Trophoblast cell (in vitro differentiated cells and primary cell): ENCODE measurements at regions not wholly inside any gene's neighbourhood (a gene's known extent, or its start where the extent isn't known, plus 50 kb on each side); places are given as distances from the start of the nearest gene placed in this dataset.

Source experiments
- DNase-seq, 2 donors: peaks; one replicate each; pipeline ENCODE4 v3.0.0-alpha.2; 2016
- H2AFZ ChIP-seq: 2 replicates; pipeline ENCODE4 v1.6.1; 2013; ENCODE audit warnings: low read length, moderate library complexity, mild to moderate bottlenecking; ENCODE audit not compliant: insufficient read depth, poor library complexity
- H2AK5ac ChIP-seq: 2 replicates; pipeline ENCODE4 v1.6.1; 2013; ENCODE audit warnings: mild to moderate bottlenecking, low read length
- H2BK120ac ChIP-seq: 2 replicates; pipeline ENCODE4 v1.6.1; 2013; ENCODE audit warnings: low read length, mild to moderate bottlenecking, moderate library complexity; ENCODE audit not compliant: insufficient read depth, poor library complexity
- H2BK12ac ChIP-seq: 2 replicates; pipeline ENCODE4 v1.6.1; 2013; ENCODE audit warnings: mild to moderate bottlenecking, low read length, moderate library complexity
- H2BK5ac ChIP-seq: 2 replicates; pipeline ENCODE4 v1.6.1; 2013; ENCODE audit warnings: low read length, low read depth, moderate library complexity, mild to moderate bottlenecking; ENCODE audit not compliant: poor library complexity
- H3K14ac ChIP-seq: 2 replicates; pipeline ENCODE4 v1.6.1; 2013; ENCODE audit warnings: mild to moderate bottlenecking, low read length
- H3K18ac ChIP-seq: 2 replicates; pipeline ENCODE4 v1.6.1; 2013; ENCODE audit warnings: mild to moderate bottlenecking, low read length
- H3K23ac ChIP-seq: 2 replicates; pipeline ENCODE4 v1.6.1; 2013; ENCODE audit warnings: low read length
- H3K27ac ChIP-seq: 2 replicates; pipeline ENCODE4 v1.5.1; 2013; ENCODE audit warnings: low read depth, mild to moderate bottlenecking, inconsistent platforms, low read length, moderate library complexity
- H3K27me3 ChIP-seq: 2 replicates; pipeline ENCODE4 v1.6.1; 2013; ENCODE audit warnings: inconsistent platforms, mild to moderate bottlenecking, low read length, moderate library complexity; ENCODE audit not compliant: insufficient read depth
- H3K36me3 ChIP-seq, 2 experiments: 1 replicate in 1 of 2; 2 replicates in 1 of 2; pipeline ENCODE4 v1.6.1; 2013; ENCODE audit warnings: low read length in 2 of 2, mild to moderate bottlenecking in 2 of 2, moderate library complexity in 1 of 2; ENCODE audit not compliant: insufficient read depth in 2 of 2, control insufficient read depth in 1 of 2
- H3K4ac ChIP-seq: 2 replicates; pipeline ENCODE4 v1.6.1; 2013; ENCODE audit warnings: low read depth, mild to moderate bottlenecking, low read length, moderate library complexity
- H3K4me1 ChIP-seq, 2 experiments: 1 replicate in 1 of 2; 2 replicates in 1 of 2; pipeline ENCODE4 v1.6.1; 2013; ENCODE audit warnings: low read length in 2 of 2, mild to moderate bottlenecking in 2 of 2, moderate library complexity in 1 of 2; ENCODE audit not compliant: insufficient read depth in 2 of 2, control insufficient read depth in 1 of 2
- H3K4me2 ChIP-seq: 2 replicates; pipeline ENCODE4 v1.6.1; 2013; ENCODE audit warnings: inconsistent platforms, mild to moderate bottlenecking, low read length, moderate library complexity
- H3K4me3 ChIP-seq: 2 replicates; pipeline ENCODE4 v1.5.1; 2013; ENCODE audit warnings: mild to moderate bottlenecking, low read depth, low read length, inconsistent platforms
- H3K79me1 ChIP-seq: one replicate; pipeline ENCODE4 v1.6.1; 2013; ENCODE audit warnings: low read length
- H3K79me2 ChIP-seq: 2 replicates; pipeline ENCODE4 v1.6.1; 2013; ENCODE audit warnings: low read length, mild to moderate bottlenecking; ENCODE audit not compliant: control insufficient read depth, insufficient read depth, poor library complexity
- H3K9ac ChIP-seq: 2 replicates; pipeline ENCODE4 v1.6.1; 2013; ENCODE audit warnings: mild to moderate bottlenecking, low read length
- H3K9me3 ChIP-seq: 2 replicates; pipeline ENCODE4 v1.6.1; 2013; ENCODE audit warnings: low read depth, mild to moderate bottlenecking, control low read depth, inconsistent platforms, low read length; ENCODE audit not compliant: insufficient read depth
- H4K12ac ChIP-seq: 2 replicates; pipeline ENCODE4 v1.6.1; 2013; ENCODE audit warnings: low read depth, mild to moderate bottlenecking, low read length, moderate library complexity
- H4K8ac ChIP-seq: 2 replicates; pipeline ENCODE4 v1.6.1; 2013; ENCODE audit warnings: low read depth, mild to moderate bottlenecking, low read length, moderate library complexity
- H4K91ac ChIP-seq: one replicate; pipeline ENCODE4 v1.6.1; 2013; ENCODE audit warnings: low read depth, mild to moderate bottlenecking, low read length, moderate library complexity
- WGBS: extraction: QIAGEN DNeasy Blood & Tissue Kit; methylation state at CpG from one replicate; pipeline ENCODE4 v1.1.7; 2013; ENCODE audit warnings: missing lambda C conversion rate; ENCODE audit not compliant: insufficient read length, insufficient coverage; ENCODE audit errors: extremely low coverage; 5-methylcytosine and 5-hydroxymethylcytosine counted together

DNA sequence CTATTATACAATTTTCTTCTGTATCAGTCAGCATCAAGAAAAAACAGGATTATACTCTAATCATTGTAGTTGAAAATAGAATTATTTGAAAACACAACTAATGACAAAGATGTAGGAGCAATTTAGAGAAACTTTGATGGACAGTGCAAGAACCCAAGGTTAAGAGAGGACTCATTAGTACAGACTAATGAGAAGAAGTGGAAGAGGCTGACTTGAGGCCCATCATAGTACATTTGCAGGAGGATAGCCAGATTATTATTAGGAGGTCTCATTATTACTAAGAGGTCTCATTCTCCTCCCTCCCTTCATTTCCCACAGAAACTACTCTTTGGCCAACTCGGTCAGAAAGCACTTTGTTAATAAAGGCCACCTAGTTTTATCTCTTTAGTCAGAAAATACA lies 1983.0 kb downstream of the SUCLG1 start:
- H3K4me3 ChIP-seq, result no peak overlapping the region
- H3K4me1 ChIP-seq, result no peaks in the 10 kb centered on the region
- H3K36me3 ChIP-seq, result no peaks in the 10 kb centered on the region
- DNase-seq, result no peak
- no peaks in the 10 kb centered on the region for H3K79me2 ChIP-seq
- H4K12ac ChIP-seq, result no peak overlapping the region
- H2BK12ac ChIP-seq, result no peak overlapping the region
- no peak overlapping the region for H2BK120ac ChIP-seq
- H2BK5ac ChIP-seq, result no peak overlapping the region
- H3K4me2 ChIP-seq, result no peak overlapping the region
- H3K27ac ChIP-seq, result no peak overlapping the region
- no peak overlapping the region for H3K9ac ChIP-seq
- H3K23ac ChIP-seq, result no peak overlapping the region
- no peak overlapping the region for H3K14ac ChIP-seq
- no peak overlapping the region for H4K8ac ChIP-seq
- H3K9me3 ChIP-seq, result no peaks in the 10 kb centered on the region
- WGBS, result no CpG with 5 or more reads among the region's 1 CpG
- H3K18ac ChIP-seq, result no peak overlapping the region
- H3K79me1 ChIP-seq, result no peaks in the 10 kb centered on the region
- no peak overlapping the region for H4K91ac ChIP-seq
- H2AK5ac ChIP-seq, result no peak overlapping the region
- H2AFZ ChIP-seq, result no peak overlapping the region
- H3K4ac ChIP-seq, result no peak overlapping the region
- no peaks in the 10 kb centered on the region for H3K27me3 ChIP-seq

- Histone ChIP-seq H2BK5ac (no peak overlapping the region), H3K9ac (no peak overlapping the region), H2BK120ac (no peak overlapping the region), H3K23ac (no peak overlapping the region), H3K27me3 (no peaks in the 10 kb centered on the region), H3K36me3 (no peaks in the 10 kb centered on the region), H3K4me3 (no peak overlapping the region), H4K12ac (no peak overlapping the region), H3K4ac (no peak overlapping the region), H3K4me1 (no peaks in the 10 kb centered on the region), H3K27ac (no peak overlapping the region), H3K9me3 (no peaks in the 10 kb centered on the region), H3K14ac (no peak overlapping the region), H2AFZ (no peak overlapping the region), H4K8ac (no peak overlapping the region), H3K18ac (no peak overlapping the region), H2AK5ac (no peak overlapping the region), H3K79me1 (no peaks in the 10 kb centered on the region), H3K4me2 (no peak overlapping the region), H4K91ac (no peak overlapping the region), H3K79me2 (no peaks in the 10 kb centered on the region), H2BK12ac (no peak overlapping the region)
- no CpG with 5 or more reads among the region's 2 CpGs for WGBS
- no peak for DNase-seq
Measured at GRCh38 chr2:82428251-82428650, 2030.8 kb downstream of the SUCLG1 start.

DNA sequence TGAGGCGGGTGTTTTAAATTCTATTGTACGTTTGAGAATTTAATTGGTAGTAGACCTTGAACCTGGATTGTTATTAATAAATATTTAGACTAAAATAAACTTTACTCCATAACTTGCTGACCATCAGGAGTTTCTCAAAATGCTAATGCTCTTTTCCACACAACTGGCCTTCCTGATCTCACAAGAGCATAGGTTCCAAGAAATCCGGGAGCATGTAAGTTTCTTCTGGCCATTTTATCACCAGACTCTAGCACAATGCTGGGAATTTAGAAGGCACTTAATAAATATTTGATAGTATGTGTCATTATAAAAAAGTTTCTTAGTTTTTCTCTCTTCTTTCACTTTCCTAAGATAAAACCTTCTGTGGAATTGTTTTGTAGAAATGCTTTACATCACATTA lies 2047.1 kb downstream of the SUCLG1 start:
- Histone ChIP-seq H2BK5ac (no peak overlapping the region), H3K79me1 (no peaks in the 10 kb centered on the region), H3K27ac (no peak overlapping the region), H3K4me2 (no peak overlapping the region), H3K79me2 (no peaks in the 10 kb centered on the region), H2BK12ac (no peak overlapping the region), H3K9ac (no peak overlapping the region), H3K36me3 (no peaks in the 10 kb centered on the region), H3K27me3 (no peaks in the 10 kb centered on the region), H3K4me3 (no peak overlapping the region), H3K4me1 (no peaks in the 10 kb centered on the region), H2AFZ (no peak overlapping the region), H3K4ac (no peak overlapping the region), H4K91ac (no peak overlapping the region), H3K23ac (no peak overlapping the region), H3K14ac (no peak overlapping the region), H3K9me3 (no peaks in the 10 kb centered on the region), H2AK5ac (no peak overlapping the region), H4K12ac (no peak overlapping the region), H3K18ac (no peak overlapping the region), H2BK120ac (no peak overlapping the region), H4K8ac (no peak overlapping the region)
- no CpG with 5 or more reads among the region's 3 CpGs for WGBS
- no peak for DNase-seq

DNA sequence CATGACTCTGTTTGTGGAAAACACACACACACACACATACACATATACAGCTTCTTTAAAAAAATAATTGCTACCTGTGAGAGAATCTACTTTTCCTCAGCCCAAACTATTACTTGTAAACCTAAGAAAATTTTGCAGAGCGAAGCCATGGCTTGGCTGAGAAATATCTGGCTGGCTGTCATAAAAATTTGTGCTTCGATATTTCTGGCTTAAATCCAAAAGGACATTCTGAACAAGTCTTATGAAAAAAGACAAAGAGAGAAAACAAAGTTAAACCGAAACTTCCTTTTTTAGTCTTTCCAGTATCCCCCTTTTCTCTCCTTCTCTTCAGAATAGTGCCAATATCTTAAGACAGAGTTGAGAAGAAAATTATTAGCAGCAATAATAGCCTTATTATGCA lies 2048.0 kb downstream of the SUCLG1 start:
- H3K14ac ChIP-seq, result no peak overlapping the region
- no peak overlapping the region for H3K23ac ChIP-seq
- no peak overlapping the region for H2AK5ac ChIP-seq
- no peak overlapping the region for H3K9ac ChIP-seq
- H3K79me1 ChIP-seq, result no peaks in the 10 kb centered on the region
- no peak for DNase-seq
- no peaks in the 10 kb centered on the region for H3K27me3 ChIP-seq
- no peaks in the 10 kb centered on the region for H3K9me3 ChIP-seq
- H4K91ac ChIP-seq, result no peak overlapping the region
- H4K12ac ChIP-seq, result no peak overlapping the region
- H4K8ac ChIP-seq, result no peak overlapping the region
- no peak overlapping the region for H3K18ac ChIP-seq
- H3K36me3 ChIP-seq, result no peaks in the 10 kb centered on the region
- no peaks in the 10 kb centered on the region for H3K79me2 ChIP-seq
- no peak overlapping the region for H3K4me3 ChIP-seq
- no peak overlapping the region for H3K27ac ChIP-seq
- no peak overlapping the region for H2BK5ac ChIP-seq
- no peak overlapping the region for H3K4me2 ChIP-seq
- no peak overlapping the region for H2AFZ ChIP-seq
- no CpG with 5 or more reads among the region's 3 CpGs for WGBS
- H2BK120ac ChIP-seq, result no peak overlapping the region
- H3K4ac ChIP-seq, result no peak overlapping the region
- no peak overlapping the region for H2BK12ac ChIP-seq
- H3K4me1 ChIP-seq, result no peaks in the 10 kb centered on the region
